ENCODE measurements at regions not wholly inside any gene's neighbourhood (a gene's known extent, or its start where the extent isn't known, plus 50 kb on each side); places are given as distances from the start of the nearest gene placed in this dataset.

DNA sequence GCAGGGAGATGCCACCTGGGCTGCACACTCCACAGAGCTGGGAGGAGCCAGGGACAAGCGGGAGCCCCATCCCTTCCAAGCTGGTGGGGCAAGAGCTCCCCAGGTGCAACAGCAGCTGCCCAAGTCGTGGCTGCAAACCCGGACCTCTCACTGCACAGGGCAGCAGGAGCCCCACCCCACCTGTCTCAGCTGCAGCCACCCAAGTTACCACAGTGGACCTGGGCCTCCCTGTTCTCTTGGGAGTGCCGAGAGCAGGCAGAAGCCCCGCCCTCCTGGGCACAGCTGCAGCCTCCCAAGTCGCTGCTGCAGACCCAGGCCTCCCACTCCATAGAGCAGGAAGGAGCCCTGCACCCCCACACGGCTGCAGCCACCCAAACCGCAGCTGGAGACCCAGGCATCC is 374.1 kb upstream of the ACO1 start:
- TF ChIP-seq, protein P1, sequence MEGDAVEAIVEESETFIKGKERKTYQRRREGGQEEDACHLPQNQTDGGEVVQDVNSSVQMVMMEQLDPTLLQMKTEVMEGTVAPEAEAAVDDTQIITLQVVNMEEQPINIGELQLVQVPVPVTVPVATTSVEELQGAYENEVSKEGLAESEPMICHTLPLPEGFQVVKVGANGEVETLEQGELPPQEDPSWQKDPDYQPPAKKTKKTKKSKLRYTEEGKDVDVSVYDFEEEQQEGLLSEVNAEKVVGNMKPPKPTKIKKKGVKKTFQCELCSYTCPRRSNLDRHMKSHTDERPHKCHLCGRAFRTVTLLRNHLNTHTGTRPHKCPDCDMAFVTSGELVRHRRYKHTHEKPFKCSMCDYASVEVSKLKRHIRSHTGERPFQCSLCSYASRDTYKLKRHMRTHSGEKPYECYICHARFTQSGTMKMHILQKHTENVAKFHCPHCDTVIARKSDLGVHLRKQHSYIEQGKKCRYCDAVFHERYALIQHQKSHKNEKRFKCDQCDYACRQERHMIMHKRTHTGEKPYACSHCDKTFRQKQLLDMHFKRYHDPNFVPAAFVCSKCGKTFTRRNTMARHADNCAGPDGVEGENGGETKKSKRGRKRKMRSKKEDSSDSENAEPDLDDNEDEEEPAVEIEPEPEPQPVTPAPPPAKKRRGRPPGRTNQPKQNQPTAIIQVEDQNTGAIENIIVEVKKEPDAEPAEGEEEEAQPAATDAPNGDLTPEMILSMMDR (IDR thresholded peaks at IDR 0.05; ENCODE audit: low read length) = no peak
- no peak for TF ChIP-seq EZH2 (IDR thresholded peaks at IDR 0.05; ENCODE audit: borderline replicate concordance, low read length)
